ENCODE measurements at regions not wholly inside any gene's neighbourhood (a gene's known extent, or its start where the extent isn't known, plus 50 kb on each side); places are given as distances from the start of the nearest gene placed in this dataset.
"Not testable (repeated sequence)": the region's sequence is repeated elsewhere in the genome, so short reads cannot be mapped to it uniquely, and the experiment has no call there.

DNA sequence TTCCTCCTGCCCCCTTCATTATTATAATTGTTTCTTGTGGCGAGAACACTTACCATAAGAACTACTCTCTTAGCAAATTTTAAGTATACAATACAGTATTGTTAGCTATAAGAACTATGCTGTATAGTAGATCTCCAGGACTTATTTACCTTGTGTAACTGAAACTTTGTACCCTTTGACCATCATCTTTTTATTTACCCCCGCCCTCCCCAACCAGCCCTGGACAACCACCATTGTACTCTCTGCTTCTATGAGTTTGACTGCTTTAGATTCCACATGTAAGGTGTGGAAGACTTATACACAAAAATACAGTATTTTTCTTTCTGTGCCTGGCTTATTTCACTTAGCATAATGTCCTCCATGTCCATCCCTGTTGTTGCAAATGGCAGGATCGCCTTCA is 161.1 kb downstream of the PHF8 start:
- H3K27me3 ChIP-seq (ENCODE audit: insufficient read depth, low read length): peaks cover 3% of the 10 kb centered on the region
- Mint-ChIP-seq H3K36me3 (no peaks in the 10 kb centered on the region), H3K4me1 (no peaks in the 10 kb centered on the region), H3K27ac (no peak overlapping the region), H3K9me3 (peaks cover 0 to 3% (median 0%) of the 10 kb centered on the region in 8 donors), H3K4me3 (no peak overlapping the region), H3K27me3 (peaks cover 0 to 14% of the 10 kb centered on the region in 2 donors)
- intact Hi-C loops (cut with micrococcal nuclease): no loop called here
- H3K9me3 ChIP-seq (ENCODE audit: control insufficient read depth in 1 of 2, low read length in 2 of 2): no peaks in the 10 kb centered on the region
- H3K4me3 ChIP-seq (ENCODE audit: low read length in 2 of 2): no peak overlapping the region
- no peaks in the 10 kb centered on the region for H3K36me3 ChIP-seq (ENCODE audit: insufficient read depth, low read length)
- no peak overlapping the region for H3K27ac ChIP-seq (ENCODE audit: low read depth, low read length)
- H3K4me1 ChIP-seq (ENCODE audit: insufficient read depth, low read length): no peaks in the 10 kb centered on the region
- DNase-seq: no peak
- POLR2A ChIA-PET (ENCODE audit: partially characterized antibody): no interaction called here
- CTCF ChIA-PET (ENCODE audit: partially characterized antibody): no interaction called here

DNA sequence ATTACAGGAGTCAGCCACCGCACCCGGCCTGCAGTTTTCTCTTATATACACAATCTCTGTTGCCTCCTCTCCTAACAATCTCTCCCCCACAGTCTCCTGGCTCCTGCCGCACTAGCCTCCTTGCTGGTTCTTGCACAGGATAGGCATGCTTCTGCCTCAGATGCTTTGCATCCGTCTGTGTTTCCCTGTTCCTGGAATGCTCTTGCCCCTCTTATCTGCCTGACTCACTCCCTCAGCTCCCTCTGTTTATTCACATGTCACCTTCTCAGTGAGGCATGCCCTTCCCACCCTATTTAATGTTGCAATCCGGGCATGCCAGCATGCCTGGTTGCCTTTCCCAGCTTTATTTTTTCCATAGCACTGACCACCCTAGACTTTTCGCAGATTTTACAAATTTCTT is 161.9 kb downstream of the PHF8 start:
- POLR2A ChIA-PET (ENCODE audit: partially characterized antibody): no interaction called here
- Histone ChIP-seq H3K27ac (ENCODE audit: low read depth, low read length) (no peak overlapping the region), H3K4me1 (ENCODE audit: insufficient read depth, low read length) (no peaks in the 10 kb centered on the region), H3K4me3 (ENCODE audit: low read length in 2 of 2) (no peak overlapping the region), H3K36me3 (ENCODE audit: insufficient read depth, low read length) (no peaks in the 10 kb centered on the region), H3K9me3 (ENCODE audit: control insufficient read depth in 1 of 2, low read length in 2 of 2) (no peaks in the 10 kb centered on the region), H3K27me3 (ENCODE audit: insufficient read depth, low read length) (peaks cover 3% of the 10 kb centered on the region)
- no peak overlapping the region for H3K4me3 Mint-ChIP-seq
- no peaks in the 10 kb centered on the region for H3K36me3 Mint-ChIP-seq
- H3K27ac Mint-ChIP-seq: no peak overlapping the region
- CTCF ChIA-PET (ENCODE audit: partially characterized antibody): no interaction called here
- peaks cover 0 to 12% of the 10 kb centered on the region in 2 donors for H3K27me3 Mint-ChIP-seq
- intact Hi-C loops (cut with micrococcal nuclease): no loop called here
- no peaks in the 10 kb centered on the region for H3K4me1 Mint-ChIP-seq
- H3K9me3 Mint-ChIP-seq: peaks cover 0 to 6% (median under 1%) of the 10 kb centered on the region in 8 donors
- no peak for DNase-seq

DNA sequence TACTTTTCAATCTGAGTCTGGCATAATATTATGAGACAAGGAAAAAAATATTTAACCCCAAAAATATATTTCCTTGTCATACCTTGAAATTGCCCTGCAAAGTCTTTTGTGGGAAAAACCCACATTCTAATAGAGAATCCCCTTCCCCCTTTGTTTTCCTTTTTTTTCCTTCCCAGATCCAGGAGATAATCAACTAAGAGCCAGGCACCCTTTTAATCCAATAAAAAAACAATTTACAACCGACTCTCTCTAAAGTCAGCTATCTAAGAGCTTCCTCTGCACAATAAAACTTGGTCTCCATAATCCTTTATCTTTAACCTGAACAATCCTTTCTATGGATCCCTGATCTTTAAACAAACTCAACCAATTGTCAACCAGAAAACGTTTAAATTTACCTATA is 163.5 kb downstream of the PHF8 start:
- CTCF ChIA-PET (ENCODE audit: partially characterized antibody); H3K4me3 ChIP-seq (ENCODE audit: low read length in 2 of 2); H3K27ac Mint-ChIP-seq; intact Hi-C loops (cut with micrococcal nuclease); H3K27me3 ChIP-seq (ENCODE audit: insufficient read depth, low read length); DNase-seq; H3K4me1 ChIP-seq (ENCODE audit: insufficient read depth, low read length); H3K36me3 Mint-ChIP-seq; POLR2A ChIA-PET (ENCODE audit: partially characterized antibody); H3K9me3 Mint-ChIP-seq; H3K27ac ChIP-seq (ENCODE audit: low read depth, low read length); H3K9me3 ChIP-seq (ENCODE audit: control insufficient read depth in 1 of 2, low read length in 2 of 2); H3K4me3 Mint-ChIP-seq; H3K36me3 ChIP-seq (ENCODE audit: insufficient read depth, low read length); H3K4me1 Mint-ChIP-seq: not testable (repeated sequence)
- peaks cover 0 to 12% of the 10 kb centered on the region in 2 donors for H3K27me3 Mint-ChIP-seq

DNA sequence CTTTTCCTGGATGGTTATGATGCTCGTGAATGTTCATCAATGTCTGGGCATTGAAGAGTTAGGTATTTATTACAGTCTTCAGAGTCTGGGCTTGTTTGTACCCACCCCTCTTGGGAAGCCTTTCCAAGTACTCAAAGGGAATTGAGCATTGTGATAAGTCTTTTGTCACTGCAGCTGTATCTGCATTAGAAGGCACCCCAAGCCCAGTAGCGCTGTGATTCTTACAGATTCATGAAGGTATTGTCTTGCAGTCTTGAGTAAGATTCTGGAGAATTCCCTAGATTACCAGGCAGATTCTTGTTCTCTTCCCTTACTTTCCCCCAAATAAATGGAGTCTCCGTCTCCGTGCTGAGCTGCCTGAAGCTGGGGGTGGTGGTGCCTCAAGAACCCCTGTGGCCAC is 173.4 kb upstream of the HUWE1 start:
- H3K4me1 ChIP-seq (ENCODE audit: insufficient read depth, low read length): no peaks in the 10 kb centered on the region
- H3K36me3 ChIP-seq (ENCODE audit: insufficient read depth, low read length): no peaks in the 10 kb centered on the region
- peaks cover 0 to 1% of the 10 kb centered on the region in 2 donors for H3K36me3 Mint-ChIP-seq
- peaks cover 0 to 12% (median under 1%) of the 10 kb centered on the region in 8 donors for H3K9me3 Mint-ChIP-seq
- ChIA-PET CTCF (ENCODE audit: partially characterized antibody) (no interaction called here), POLR2A (ENCODE audit: partially characterized antibody) (no interaction called here)
- no peak overlapping the region for H3K4me3 Mint-ChIP-seq
- H3K27me3 ChIP-seq (ENCODE audit: insufficient read depth, low read length): no peaks in the 10 kb centered on the region
- H3K4me3 ChIP-seq (ENCODE audit: low read length in 2 of 2): no peak overlapping the region
- no peak overlapping the region for H3K27ac ChIP-seq (ENCODE audit: low read depth, low read length)
- peaks cover 8% of the 10 kb centered on the region in 2 donors for H3K27me3 Mint-ChIP-seq
- no peak for DNase-seq
- H3K27ac Mint-ChIP-seq: no peak overlapping the region
- intact Hi-C loops (cut with micrococcal nuclease): no loop called here
- H3K4me1 Mint-ChIP-seq: no peaks in the 10 kb centered on the region
- H3K9me3 ChIP-seq (ENCODE audit: control insufficient read depth in 1 of 2, low read length in 2 of 2): no peaks in the 10 kb centered on the region

DNA sequence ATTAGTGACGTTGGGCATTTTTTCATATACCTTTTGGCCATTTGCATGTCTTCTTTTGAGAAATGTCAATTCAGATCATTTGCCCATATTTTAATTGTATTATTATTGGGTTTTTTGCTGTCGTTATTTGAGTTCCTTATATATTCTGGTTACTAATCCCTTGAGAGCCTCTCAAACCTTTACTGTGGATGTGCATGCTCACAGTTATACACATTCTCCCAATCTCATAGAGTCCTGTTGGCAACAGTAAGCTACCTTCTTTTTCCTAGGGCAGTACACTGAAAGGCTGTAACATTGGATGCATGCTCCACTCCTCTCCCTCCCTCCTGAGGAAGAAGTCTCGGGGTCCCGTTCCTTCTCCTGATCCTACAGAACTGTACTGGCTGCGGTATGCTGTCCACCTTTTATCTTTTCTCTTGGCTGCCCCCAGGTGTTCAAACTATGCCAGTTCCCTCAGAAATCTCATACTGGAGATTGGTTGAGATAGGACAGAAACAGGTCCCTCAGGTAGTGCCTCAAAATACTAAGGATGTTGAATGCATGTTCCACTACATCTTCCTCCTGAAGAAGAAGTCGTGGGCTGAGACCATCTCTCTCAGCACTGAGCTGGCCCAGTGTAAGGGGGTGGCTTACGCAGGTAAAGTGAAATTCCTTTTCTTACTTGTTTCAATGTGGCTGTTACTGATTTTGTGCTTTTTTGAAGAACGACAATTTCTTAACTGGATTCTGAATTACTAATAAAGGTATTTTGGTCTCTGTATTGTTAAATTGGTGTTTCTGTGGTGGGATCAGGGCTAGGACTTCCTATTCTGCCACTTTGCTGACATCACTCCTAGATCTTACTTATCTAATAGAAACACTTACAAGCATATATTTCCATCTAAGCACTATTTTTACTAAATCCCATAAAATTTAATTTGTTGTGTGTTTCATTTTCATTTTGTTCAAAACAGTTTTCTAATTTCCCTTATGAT is 145.4 kb upstream of the HUWE1 start:
- H3K4me3 ChIP-seq (ENCODE audit: low read length in 2 of 2): no peak overlapping the region
- ChIA-PET POLR2A (ENCODE audit: partially characterized antibody) (interaction anchor here (1.0 kb wide), 2 partner anchors 117 to 153 kb away, joined by 3 to 4 read pairs; no protein-coding TSS in a partner anchor), CTCF (ENCODE audit: partially characterized antibody) (interaction anchor here (1.3 to 2.9 kb wide), 4 partner anchors 146 to 156 kb away, joined by 4 to 18 read pairs (median 7); partner anchors contain the start of gene HUWE1)
- H3K27me3 Mint-ChIP-seq: no peaks in the 10 kb centered on the region
- no peaks in the 10 kb centered on the region for H3K9me3 ChIP-seq (ENCODE audit: control insufficient read depth in 1 of 2, low read length in 2 of 2)
- no peaks in the 10 kb centered on the region for H3K36me3 ChIP-seq (ENCODE audit: insufficient read depth, low read length)
- H3K4me1 Mint-ChIP-seq: peaks cover 2 to 6% (median 4%) of the 10 kb centered on the region in 4 donors
- H3K4me3 Mint-ChIP-seq: no peak overlapping the region
- H3K27me3 ChIP-seq (ENCODE audit: insufficient read depth, low read length): no peaks in the 10 kb centered on the region
- DNase-seq: peak; percentile 32 to 45 (median 38)
- no peaks in the 10 kb centered on the region for H3K9me3 Mint-ChIP-seq
- intact Hi-C loops (cut with micrococcal nuclease): loop anchor here (1.0 to 5.0 kb wide), 4 partner anchors 116 to 520 kb away; no protein-coding TSS in a partner anchor
- H3K27ac Mint-ChIP-seq: peak overlapping the region in 1 of 7 donors; percentile 75
- H3K4me1 ChIP-seq (ENCODE audit: insufficient read depth, low read length): no peaks in the 10 kb centered on the region
- no peak overlapping the region for H3K27ac ChIP-seq (ENCODE audit: low read depth, low read length)
- no peaks in the 10 kb centered on the region for H3K36me3 Mint-ChIP-seq

DNA sequence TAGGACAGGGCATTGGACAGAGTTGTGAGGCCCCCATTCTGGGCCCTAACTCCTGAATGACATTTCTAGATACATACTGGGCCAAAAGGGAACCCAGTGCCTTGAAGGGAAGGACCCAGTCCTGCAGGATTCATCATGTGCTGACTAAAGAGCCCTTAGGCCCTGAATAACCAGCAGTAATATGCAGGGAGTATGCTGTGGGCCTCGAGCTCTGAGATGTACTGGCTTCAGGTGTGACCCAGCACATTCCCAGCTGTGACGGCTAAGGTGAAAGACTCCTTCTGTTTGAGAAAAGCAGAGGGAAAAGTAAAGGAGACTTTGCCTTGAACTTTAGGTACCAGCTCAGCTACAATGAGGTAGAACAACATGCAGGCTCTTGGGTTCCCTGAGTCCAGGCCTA is 138.2 kb upstream of the HUWE1 start:
- no peaks in the 10 kb centered on the region for H3K4me1 Mint-ChIP-seq
- no peaks in the 10 kb centered on the region for H3K27me3 Mint-ChIP-seq
- ChIA-PET POLR2A (ENCODE audit: partially characterized antibody) (interaction anchor here (0.9 kb wide), 1 partner anchor 141 kb away, joined by 3 read pairs; no protein-coding TSS in a partner anchor), CTCF (ENCODE audit: partially characterized antibody) (no interaction called here)
- no peak overlapping the region for H3K4me3 Mint-ChIP-seq
- Histone ChIP-seq H3K9me3 (ENCODE audit: control insufficient read depth in 1 of 2, low read length in 2 of 2) (no peaks in the 10 kb centered on the region), H3K36me3 (ENCODE audit: insufficient read depth, low read length) (no peaks in the 10 kb centered on the region), H3K4me1 (ENCODE audit: insufficient read depth, low read length) (no peaks in the 10 kb centered on the region), H3K27ac (ENCODE audit: low read depth, low read length) (no peak overlapping the region), H3K4me3 (ENCODE audit: low read length in 2 of 2) (no peak overlapping the region), H3K27me3 (ENCODE audit: insufficient read depth, low read length) (no peaks in the 10 kb centered on the region)
- no peak for DNase-seq
- no peaks in the 10 kb centered on the region for H3K9me3 Mint-ChIP-seq
- intact Hi-C loops (cut with micrococcal nuclease): no loop called here
- H3K27ac Mint-ChIP-seq: no peak overlapping the region
- no peaks in the 10 kb centered on the region for H3K36me3 Mint-ChIP-seq

DNA sequence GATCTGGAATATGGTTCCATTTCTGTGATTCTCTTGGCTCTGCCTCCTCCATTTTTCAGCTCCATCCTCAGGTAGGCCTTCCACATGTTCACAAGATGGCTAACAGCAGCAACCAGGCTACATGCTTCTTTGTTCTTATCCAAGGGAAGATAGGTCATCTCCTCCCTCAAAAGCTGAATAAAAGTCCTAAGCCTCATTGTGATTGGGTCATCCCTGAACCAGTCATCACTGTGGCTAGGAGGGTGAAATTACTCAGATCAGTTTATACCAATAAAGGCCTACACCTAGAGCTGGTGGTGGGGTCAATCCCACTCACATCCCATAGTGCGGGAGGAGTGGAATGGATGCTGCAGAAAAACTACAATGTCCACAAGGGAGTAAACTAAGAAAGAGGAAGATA is 131.6 kb upstream of the HUWE1 start:
- H3K27ac ChIP-seq (ENCODE audit: low read depth, low read length); H3K4me3 Mint-ChIP-seq; H3K27me3 Mint-ChIP-seq; H3K4me3 ChIP-seq (ENCODE audit: low read length in 2 of 2); H3K4me1 ChIP-seq (ENCODE audit: insufficient read depth, low read length); H3K27ac Mint-ChIP-seq; H3K9me3 ChIP-seq (ENCODE audit: control insufficient read depth in 1 of 2, low read length in 2 of 2); POLR2A ChIA-PET (ENCODE audit: partially characterized antibody); CTCF ChIA-PET (ENCODE audit: partially characterized antibody); intact Hi-C loops (cut with micrococcal nuclease); H3K9me3 Mint-ChIP-seq; H3K27me3 ChIP-seq (ENCODE audit: insufficient read depth, low read length); H3K4me1 Mint-ChIP-seq; DNase-seq; H3K36me3 ChIP-seq (ENCODE audit: insufficient read depth, low read length); H3K36me3 Mint-ChIP-seq: not testable (repeated sequence)
